ENCODE measurements at regions not wholly inside any gene's neighbourhood (a gene's known extent, or its start where the extent isn't known, plus 50 kb on each side); places are given as distances from the start of the nearest gene placed in this dataset.

DNA sequence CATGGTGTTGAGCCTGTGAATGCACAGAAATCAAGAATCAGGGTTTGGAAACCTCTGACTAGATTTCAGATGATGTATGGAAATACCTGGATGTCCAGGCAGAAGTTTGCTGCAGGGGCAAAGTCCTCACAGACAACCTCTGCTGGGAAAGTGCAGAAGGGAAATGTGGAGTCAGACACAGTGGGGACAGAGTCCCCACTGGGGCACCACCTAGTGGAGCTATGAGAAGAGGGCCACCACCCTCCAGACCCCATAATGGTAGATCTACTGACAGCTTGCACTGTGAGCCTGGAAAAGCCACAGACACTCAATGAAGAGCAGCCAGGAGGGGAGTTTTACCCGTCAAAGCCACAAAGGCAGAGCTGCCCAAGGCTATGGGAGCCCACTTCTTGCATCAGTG, 181.9 kb upstream of the SEMA6A start:
- TF ChIP-seq POLR2A (IDR thresholded peaks at IDR 0.05) (no peak), EP300 (IDR thresholded peaks at IDR 0.05) (no peak)
- TF ChIP-seq, protein P1, sequence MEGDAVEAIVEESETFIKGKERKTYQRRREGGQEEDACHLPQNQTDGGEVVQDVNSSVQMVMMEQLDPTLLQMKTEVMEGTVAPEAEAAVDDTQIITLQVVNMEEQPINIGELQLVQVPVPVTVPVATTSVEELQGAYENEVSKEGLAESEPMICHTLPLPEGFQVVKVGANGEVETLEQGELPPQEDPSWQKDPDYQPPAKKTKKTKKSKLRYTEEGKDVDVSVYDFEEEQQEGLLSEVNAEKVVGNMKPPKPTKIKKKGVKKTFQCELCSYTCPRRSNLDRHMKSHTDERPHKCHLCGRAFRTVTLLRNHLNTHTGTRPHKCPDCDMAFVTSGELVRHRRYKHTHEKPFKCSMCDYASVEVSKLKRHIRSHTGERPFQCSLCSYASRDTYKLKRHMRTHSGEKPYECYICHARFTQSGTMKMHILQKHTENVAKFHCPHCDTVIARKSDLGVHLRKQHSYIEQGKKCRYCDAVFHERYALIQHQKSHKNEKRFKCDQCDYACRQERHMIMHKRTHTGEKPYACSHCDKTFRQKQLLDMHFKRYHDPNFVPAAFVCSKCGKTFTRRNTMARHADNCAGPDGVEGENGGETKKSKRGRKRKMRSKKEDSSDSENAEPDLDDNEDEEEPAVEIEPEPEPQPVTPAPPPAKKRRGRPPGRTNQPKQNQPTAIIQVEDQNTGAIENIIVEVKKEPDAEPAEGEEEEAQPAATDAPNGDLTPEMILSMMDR (IDR thresholded peaks at IDR 0.05): no peak
